Mesenchymal stem cell (in vitro differentiated cells and primary cell): ENCODE measurements at regions not wholly inside any gene's neighbourhood (a gene's known extent, or its start where the extent isn't known, plus 50 kb on each side); places are given as distances from the start of the nearest gene placed in this dataset.

ENCODE experiments used
- DNase-seq: peaks from one replicate; pipeline ENCODE4 v3.0.0-alpha.2; 2013
- H2AFZ ChIP-seq: one replicate; pipeline ENCODE4 v1.6.1; 2013; ENCODE audit warnings: low read depth, mild to moderate bottlenecking, control low read depth, inconsistent platforms, low read length, moderate library complexity
- H2AK5ac ChIP-seq: 2 replicates; pipeline ENCODE4 v1.6.1; 2013; ENCODE audit warnings: low read length, moderate library complexity, mild to moderate bottlenecking, inconsistent platforms; ENCODE audit not compliant: severe bottlenecking
- H2BK120ac ChIP-seq: one replicate; pipeline ENCODE4 v1.6.1; 2013; ENCODE audit warnings: low read depth, mild to moderate bottlenecking, inconsistent platforms, low read length, moderate library complexity
- H2BK12ac ChIP-seq, 2 experiments: one replicate each; pipeline ENCODE4 v1.6.1; 2013; ENCODE audit warnings: inconsistent platforms in 2 of 2, low read length in 2 of 2, mild to moderate bottlenecking in 2 of 2, moderate library complexity in 2 of 2, control low read depth in 1 of 2
- H2BK15ac ChIP-seq: one replicate; pipeline ENCODE4 v1.6.1; 2013; ENCODE audit warnings: mild to moderate bottlenecking, low read depth, inconsistent platforms; ENCODE audit not compliant: poor library complexity, severe bottlenecking
- H2BK5ac ChIP-seq: 2 replicates; pipeline ENCODE4 v1.6.1; 2013; ENCODE audit warnings: low read depth, mild to moderate bottlenecking, low read length, control low read depth, inconsistent platforms; ENCODE audit not compliant: poor library complexity, severe bottlenecking
- H3K14ac ChIP-seq, 2 experiments: one replicate each; pipeline ENCODE4 v1.6.1; 2013; ENCODE audit warnings: inconsistent platforms in 2 of 2, low read length in 2 of 2, control low read depth in 1 of 2, mild to moderate bottlenecking in 1 of 2, moderate library complexity in 1 of 2
- H3K18ac ChIP-seq, 2 experiments: one replicate each; pipeline ENCODE4 v1.6.1; 2013; ENCODE audit warnings: inconsistent platforms in 2 of 2, low read length in 2 of 2, control low read depth in 1 of 2, low read depth in 1 of 2, mild to moderate bottlenecking in 1 of 2
- H3K23ac ChIP-seq, 2 experiments: one replicate each; pipeline ENCODE4 v1.6.1; 2013; ENCODE audit warnings: inconsistent platforms in 2 of 2, low read length in 2 of 2, mild to moderate bottlenecking in 2 of 2, moderate library complexity in 2 of 2, control low read depth in 1 of 2
- H3K27ac ChIP-seq: 2 replicates; pipeline ENCODE4 v1.5.1; 2013; ENCODE audit warnings: mild to moderate bottlenecking, moderate library complexity, low read length, control low read depth, inconsistent platforms; ENCODE audit not compliant: poor library complexity, severe bottlenecking
- H3K27me3 ChIP-seq, 2 experiments: 2 replicates each; pipeline versions ENCODE4 v1.6.1 to v1.7.0; 2013; ENCODE audit warnings: low read length in 2 of 2, mild to moderate bottlenecking in 2 of 2, moderate library complexity in 2 of 2, control low read depth in 1 of 2, inconsistent platforms in 1 of 2; ENCODE audit not compliant: control insufficient read depth in 1 of 2, insufficient read depth in 1 of 2
- H3K36me3 ChIP-seq, 2 experiments: 2 replicates each; pipeline versions ENCODE4 v1.6.1 to v1.7.0; 2013; ENCODE audit warnings: low read length in 2 of 2, control low read depth in 1 of 2, inconsistent platforms in 1 of 2, low read depth in 1 of 2, mild to moderate bottlenecking in 1 of 2; ENCODE audit not compliant: insufficient read depth in 2 of 2, control insufficient read depth in 1 of 2
- H3K4ac ChIP-seq, 2 experiments: one replicate each; pipeline ENCODE4 v1.6.1; 2013; ENCODE audit warnings: inconsistent platforms in 2 of 2, low read length in 2 of 2, mild to moderate bottlenecking in 2 of 2, moderate library complexity in 2 of 2, control low read depth in 1 of 2, low read depth in 1 of 2
- H3K4me1 ChIP-seq: 2 replicates; pipeline ENCODE4 v1.6.1; 2013; ENCODE audit warnings: low read depth, low read length, control low read depth; ENCODE audit not compliant: control insufficient read depth, insufficient read depth
- H3K4me2 ChIP-seq: 2 replicates; pipeline ENCODE4 v1.6.1; 2013; ENCODE audit warnings: low read length, mild to moderate bottlenecking, inconsistent platforms; ENCODE audit not compliant: poor library complexity, severe bottlenecking
- H3K4me3 ChIP-seq, 2 experiments: 2 replicates each; pipeline versions ENCODE4 v1.5.1 to v1.7.0; 2013; ENCODE audit warnings: low read length in 2 of 2, mild to moderate bottlenecking in 2 of 2, control low read depth in 1 of 2, low read depth in 1 of 2; ENCODE audit not compliant: insufficient read depth in 1 of 2
- H3K79me1 ChIP-seq: replicated peaks from 2 replicates; pipeline ENCODE4 v1.6.1; 2013; ENCODE audit warnings: mild to moderate bottlenecking, control low read depth, low read length, inconsistent platforms; ENCODE audit not compliant: poor library complexity, severe bottlenecking
- H3K9ac ChIP-seq: 2 replicates; pipeline ENCODE4 v1.7.0; 2013; ENCODE audit warnings: mild to moderate bottlenecking, low read length, moderate library complexity
- H3K9me3 ChIP-seq: 2 replicates; pipeline ENCODE4 v1.7.0; 2013; ENCODE audit warnings: mild to moderate bottlenecking, low read length; ENCODE audit not compliant: control insufficient read depth
- H4K8ac ChIP-seq: one replicate; pipeline ENCODE4 v1.6.1; 2013; ENCODE audit warnings: inconsistent platforms, mild to moderate bottlenecking, low read length, moderate library complexity
- H4K91ac ChIP-seq: one replicate; pipeline ENCODE4 v1.6.1; 2013; ENCODE audit warnings: mild to moderate bottlenecking, low read length, inconsistent platforms
- WGBS: methylation state at CpG from one replicate; pipeline ENCODE4 v1.1.7; 2013; ENCODE audit warnings: mixed read lengths; 5-methylcytosine and 5-hydroxymethylcytosine counted together

DNA sequence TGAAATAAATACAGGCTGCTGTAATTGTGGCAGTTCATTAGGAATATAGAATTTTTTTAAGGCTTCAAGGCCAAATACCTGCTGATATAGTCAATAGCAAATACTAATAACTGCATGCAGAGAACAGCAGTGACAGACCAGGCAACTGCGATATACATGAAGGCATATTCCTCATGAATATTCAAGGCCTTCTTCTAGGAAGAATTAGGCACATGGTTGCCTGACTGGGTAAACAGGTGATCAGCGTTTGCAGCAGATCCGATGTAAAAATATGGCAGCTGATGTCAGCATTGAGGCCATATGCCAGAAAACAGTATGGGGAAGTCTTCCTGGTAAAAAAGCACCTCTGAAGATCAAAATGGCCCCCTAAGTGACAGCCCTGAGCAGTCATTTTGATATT lies 629.7 kb downstream of the UQCRFS1 start:
- no peak overlapping the region for H4K8ac ChIP-seq
- no peak overlapping the region for H2AK5ac ChIP-seq
- H3K14ac ChIP-seq = no peak overlapping the region
- H3K4me2 ChIP-seq = no peak overlapping the region
- DNase-seq = no peak
- H3K9me3 ChIP-seq = no peaks in the 10 kb centered on the region
- no peak overlapping the region for H3K4ac ChIP-seq
- H4K91ac ChIP-seq = no peak overlapping the region
- no peak overlapping the region for H2BK120ac ChIP-seq
- H2BK12ac ChIP-seq = no peak overlapping the region
- no peak overlapping the region for H2BK15ac ChIP-seq
- H3K18ac ChIP-seq = no peak overlapping the region
- H3K4me1 ChIP-seq = peaks cover 3% of the 10 kb centered on the region
- no peak overlapping the region for H2AFZ ChIP-seq
- H3K36me3 ChIP-seq = no peaks in the 10 kb centered on the region
- H2BK5ac ChIP-seq = no peak overlapping the region
- H3K27ac ChIP-seq = no peak overlapping the region
- H3K27me3 ChIP-seq = peaks cover 0 to 7% of the 10 kb centered on the region in 2 experiments
- no peak overlapping the region for H3K4me3 ChIP-seq
- 98% methylated on average over 3 of the region's 3 CpGs for WGBS
- H3K23ac ChIP-seq = no peak overlapping the region
- no peak overlapping the region for H3K9ac ChIP-seq
- no peaks in the 10 kb centered on the region for H3K79me1 ChIP-seq

DNA sequence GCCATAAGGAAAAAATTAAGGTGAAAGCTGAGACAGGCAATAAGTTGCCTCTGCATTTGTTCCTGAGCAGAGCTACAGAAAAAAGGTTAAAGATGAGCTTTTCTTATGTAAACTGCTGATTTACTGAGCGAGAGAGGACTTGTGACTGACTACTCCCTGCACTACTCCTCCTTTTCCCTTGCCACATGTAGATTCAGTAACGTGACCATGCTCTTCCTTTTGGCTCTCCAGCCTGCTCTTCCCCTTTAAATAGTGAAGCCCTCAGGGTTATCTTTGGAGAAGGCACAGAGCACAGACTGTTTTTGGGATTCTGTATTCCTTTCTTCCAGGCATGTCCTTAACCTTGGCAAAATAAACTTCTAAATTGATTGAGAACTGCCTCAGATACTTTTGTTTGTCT lies 630.2 kb downstream of the UQCRFS1 start:
- Histone ChIP-seq H2BK12ac (no peak overlapping the region), H3K4me2 (no peak overlapping the region), H3K9me3 (no peaks in the 10 kb centered on the region), H3K4ac (no peak overlapping the region), H3K18ac (no peak overlapping the region), H3K27ac (no peak overlapping the region), H3K4me3 (no peak overlapping the region), H2AFZ (no peak overlapping the region), H2BK5ac (no peak overlapping the region), H3K14ac (no peak overlapping the region), H4K8ac (no peak overlapping the region), H4K91ac (no peak overlapping the region), H2BK120ac (no peak overlapping the region), H3K27me3 (peaks cover 0 to 7% of the 10 kb centered on the region in 2 experiments), H2AK5ac (no peak overlapping the region), H3K23ac (no peak overlapping the region), H3K4me1 (peaks cover 3% of the 10 kb centered on the region), H3K9ac (no peak overlapping the region), H3K79me1 (no peaks in the 10 kb centered on the region), H3K36me3 (no peaks in the 10 kb centered on the region), H2BK15ac (no peak overlapping the region)
- DNase-seq = no peak
- WGBS = 44% methylated on average over 2 of the region's 2 CpGs

DNA sequence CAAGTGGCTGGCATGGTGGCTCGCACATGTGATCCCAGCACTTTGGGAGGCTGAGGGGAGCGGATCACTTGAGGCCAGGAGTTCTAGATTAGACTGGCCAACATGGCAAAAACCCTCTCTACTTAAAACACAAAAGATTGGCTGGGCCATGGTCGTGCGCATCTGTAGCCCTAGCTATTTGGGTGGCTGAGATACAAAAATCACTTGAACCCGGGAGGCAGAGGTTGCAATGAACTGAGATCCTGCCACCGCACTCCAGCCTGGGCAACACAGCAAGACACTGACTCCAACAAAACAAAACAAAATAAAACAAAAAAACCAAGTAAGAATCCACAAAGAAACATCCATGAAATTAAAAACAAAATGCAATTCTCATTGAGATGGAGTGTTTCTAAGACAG lies 630.6 kb downstream of the UQCRFS1 start:
- Histone ChIP-seq H4K91ac (no peak overlapping the region), H3K23ac (no peak overlapping the region), H4K8ac (no peak overlapping the region), H2BK12ac (no peak overlapping the region), H3K4me3 (no peak overlapping the region), H2AFZ (no peak overlapping the region), H3K27ac (no peak overlapping the region), H2BK5ac (no peak overlapping the region), H2BK15ac (no peak overlapping the region), H3K18ac (no peak overlapping the region), H3K27me3 (peaks cover 0 to 7% of the 10 kb centered on the region in 2 experiments), H3K4me2 (no peak overlapping the region), H2BK120ac (no peak overlapping the region), H3K9ac (no peak overlapping the region), H3K36me3 (no peaks in the 10 kb centered on the region), H3K9me3 (no peaks in the 10 kb centered on the region), H3K4ac (no peak overlapping the region), H3K4me1 (peaks cover 3% of the 10 kb centered on the region), H2AK5ac (no peak overlapping the region), H3K14ac (no peak overlapping the region), H3K79me1 (no peaks in the 10 kb centered on the region)
- 87% methylated on average over 5 of the region's 6 CpGs for WGBS
- DNase-seq = no peak

DNA sequence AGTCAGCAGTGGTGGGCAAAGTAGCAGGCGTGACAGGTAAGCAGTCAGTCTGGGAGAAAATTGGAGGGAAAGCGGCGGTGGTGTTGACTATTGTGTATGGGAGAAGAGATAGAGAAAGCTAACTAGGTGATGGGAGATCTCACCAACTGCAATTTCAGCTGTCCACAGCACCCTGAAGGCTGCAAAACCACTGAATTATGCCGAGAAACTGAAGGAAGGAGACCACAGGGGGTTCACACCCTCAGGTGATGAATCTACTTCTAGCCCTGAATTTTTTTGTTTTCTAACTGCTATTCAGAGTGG lies 631.5 kb downstream of the UQCRFS1 start:
- no peak overlapping the region for H2BK120ac ChIP-seq
- H3K9ac ChIP-seq = no peak overlapping the region
- no peak overlapping the region for H3K14ac ChIP-seq
- no peak overlapping the region for H4K91ac ChIP-seq
- no peak overlapping the region for H3K18ac ChIP-seq
- H3K23ac ChIP-seq = no peak overlapping the region
- H3K4me1 ChIP-seq = peaks cover 3% of the 10 kb centered on the region
- no peak overlapping the region for H3K4ac ChIP-seq
- peaks cover 0 to 7% of the 10 kb centered on the region in 2 experiments for H3K27me3 ChIP-seq
- no peak overlapping the region for H2AK5ac ChIP-seq
- no peak overlapping the region for H3K27ac ChIP-seq
- DNase-seq = no peak
- no peak overlapping the region for H2BK15ac ChIP-seq
- H3K4me2 ChIP-seq = no peak overlapping the region
- no peak overlapping the region for H4K8ac ChIP-seq
- no peak overlapping the region for H2BK5ac ChIP-seq
- 78% methylated on average over 3 of the region's 4 CpGs for WGBS
- H2AFZ ChIP-seq = no peak overlapping the region
- no peaks in the 10 kb centered on the region for H3K79me1 ChIP-seq
- H2BK12ac ChIP-seq = no peak overlapping the region
- no peaks in the 10 kb centered on the region for H3K9me3 ChIP-seq
- no peak overlapping the region for H3K4me3 ChIP-seq
- H3K36me3 ChIP-seq = no peaks in the 10 kb centered on the region
